OCI-LY1 (cell line): ENCODE measurements at regions not wholly inside any gene's neighbourhood (a gene's known extent, or its start where the extent isn't known, plus 50 kb on each side); places are given as distances from the start of the nearest gene placed in this dataset.

Experiments used
- EZH2 ChIP-seq: fragments of 200-600 bp; sonication (generic), shearing (Covaris generic); IDR thresholded peaks from 2 replicates; pipeline ENCODE4 v1.8.0; 2017; ENCODE audit warnings: borderline replicate concordance, mixed run types, mild to moderate bottlenecking, antibody characterized with exemption, low read length, moderate library complexity, mixed read lengths
- TF ChIP-seq, protein P1 (sequence below): fragments of 200-600 bp; sonication (generic), shearing (Covaris generic); IDR thresholded peaks from 2 replicates; pipeline ENCODE4 v1.5.1; 2017; ENCODE audit warnings: mild to moderate bottlenecking, antibody characterized with exemption, low read length, moderate library complexity, mixed read lengths

DNA sequence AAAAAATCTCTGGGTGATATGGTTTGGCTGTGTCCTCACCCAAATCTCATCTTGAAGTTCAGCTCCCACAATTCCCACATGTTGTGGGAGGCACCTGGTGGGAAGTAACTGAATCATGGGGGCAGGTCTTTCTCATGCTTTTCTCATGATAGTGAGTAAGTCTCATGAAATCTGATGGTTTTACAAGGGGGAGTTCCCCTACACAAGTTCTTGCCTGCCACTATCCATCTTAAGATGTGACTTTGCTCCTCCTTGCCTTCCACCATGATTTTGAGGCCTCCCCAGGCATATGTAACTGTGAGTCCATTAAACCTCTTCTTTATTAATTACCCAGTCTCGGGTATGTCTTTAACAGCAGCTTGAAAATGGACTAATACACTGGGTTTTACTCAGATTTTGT is 513.9 kb downstream of the TLE4 start:
- TF ChIP-seq, protein P1, sequence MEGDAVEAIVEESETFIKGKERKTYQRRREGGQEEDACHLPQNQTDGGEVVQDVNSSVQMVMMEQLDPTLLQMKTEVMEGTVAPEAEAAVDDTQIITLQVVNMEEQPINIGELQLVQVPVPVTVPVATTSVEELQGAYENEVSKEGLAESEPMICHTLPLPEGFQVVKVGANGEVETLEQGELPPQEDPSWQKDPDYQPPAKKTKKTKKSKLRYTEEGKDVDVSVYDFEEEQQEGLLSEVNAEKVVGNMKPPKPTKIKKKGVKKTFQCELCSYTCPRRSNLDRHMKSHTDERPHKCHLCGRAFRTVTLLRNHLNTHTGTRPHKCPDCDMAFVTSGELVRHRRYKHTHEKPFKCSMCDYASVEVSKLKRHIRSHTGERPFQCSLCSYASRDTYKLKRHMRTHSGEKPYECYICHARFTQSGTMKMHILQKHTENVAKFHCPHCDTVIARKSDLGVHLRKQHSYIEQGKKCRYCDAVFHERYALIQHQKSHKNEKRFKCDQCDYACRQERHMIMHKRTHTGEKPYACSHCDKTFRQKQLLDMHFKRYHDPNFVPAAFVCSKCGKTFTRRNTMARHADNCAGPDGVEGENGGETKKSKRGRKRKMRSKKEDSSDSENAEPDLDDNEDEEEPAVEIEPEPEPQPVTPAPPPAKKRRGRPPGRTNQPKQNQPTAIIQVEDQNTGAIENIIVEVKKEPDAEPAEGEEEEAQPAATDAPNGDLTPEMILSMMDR: no peak
- no peak for TF ChIP-seq EZH2
